Mesenchymal stem cell (in vitro differentiated cells and primary cell): ENCODE measurements at regions not wholly inside any gene's neighbourhood (a gene's known extent, or its start where the extent isn't known, plus 50 kb on each side); places are given as distances from the start of the nearest gene placed in this dataset.

Experiments
- DNase-seq: peaks from one replicate; pipeline ENCODE4 v3.0.0-alpha.2; 2013
- H2AFZ ChIP-seq: one replicate; pipeline ENCODE4 v1.6.1; 2013; ENCODE audit warnings: low read depth, mild to moderate bottlenecking, control low read depth, inconsistent platforms, low read length, moderate library complexity
- H2AK5ac ChIP-seq: 2 replicates; pipeline ENCODE4 v1.6.1; 2013; ENCODE audit warnings: low read length, moderate library complexity, mild to moderate bottlenecking, inconsistent platforms; ENCODE audit not compliant: severe bottlenecking
- H2BK120ac ChIP-seq: one replicate; pipeline ENCODE4 v1.6.1; 2013; ENCODE audit warnings: low read depth, mild to moderate bottlenecking, inconsistent platforms, low read length, moderate library complexity
- H2BK12ac ChIP-seq, 2 experiments: one replicate each; pipeline ENCODE4 v1.6.1; 2013; ENCODE audit warnings: inconsistent platforms in 2 of 2, low read length in 2 of 2, mild to moderate bottlenecking in 2 of 2, moderate library complexity in 2 of 2, control low read depth in 1 of 2
- H2BK15ac ChIP-seq: one replicate; pipeline ENCODE4 v1.6.1; 2013; ENCODE audit warnings: mild to moderate bottlenecking, low read depth, inconsistent platforms; ENCODE audit not compliant: poor library complexity, severe bottlenecking
- H2BK5ac ChIP-seq: 2 replicates; pipeline ENCODE4 v1.6.1; 2013; ENCODE audit warnings: low read depth, mild to moderate bottlenecking, low read length, control low read depth, inconsistent platforms; ENCODE audit not compliant: poor library complexity, severe bottlenecking
- H3K14ac ChIP-seq, 2 experiments: one replicate each; pipeline ENCODE4 v1.6.1; 2013; ENCODE audit warnings: inconsistent platforms in 2 of 2, low read length in 2 of 2, control low read depth in 1 of 2, mild to moderate bottlenecking in 1 of 2, moderate library complexity in 1 of 2
- H3K18ac ChIP-seq, 2 experiments: one replicate each; pipeline ENCODE4 v1.6.1; 2013; ENCODE audit warnings: inconsistent platforms in 2 of 2, low read length in 2 of 2, control low read depth in 1 of 2, low read depth in 1 of 2, mild to moderate bottlenecking in 1 of 2
- H3K23ac ChIP-seq, 2 experiments: one replicate each; pipeline ENCODE4 v1.6.1; 2013; ENCODE audit warnings: inconsistent platforms in 2 of 2, low read length in 2 of 2, mild to moderate bottlenecking in 2 of 2, moderate library complexity in 2 of 2, control low read depth in 1 of 2
- H3K27ac ChIP-seq: 2 replicates; pipeline ENCODE4 v1.5.1; 2013; ENCODE audit warnings: mild to moderate bottlenecking, moderate library complexity, low read length, control low read depth, inconsistent platforms; ENCODE audit not compliant: poor library complexity, severe bottlenecking
- H3K27me3 ChIP-seq, 2 experiments: 2 replicates each; pipeline versions ENCODE4 v1.6.1 to v1.7.0; 2013; ENCODE audit warnings: low read length in 2 of 2, mild to moderate bottlenecking in 2 of 2, moderate library complexity in 2 of 2, control low read depth in 1 of 2, inconsistent platforms in 1 of 2; ENCODE audit not compliant: control insufficient read depth in 1 of 2, insufficient read depth in 1 of 2
- H3K36me3 ChIP-seq, 2 experiments: 2 replicates each; pipeline versions ENCODE4 v1.6.1 to v1.7.0; 2013; ENCODE audit warnings: low read length in 2 of 2, control low read depth in 1 of 2, inconsistent platforms in 1 of 2, low read depth in 1 of 2, mild to moderate bottlenecking in 1 of 2; ENCODE audit not compliant: insufficient read depth in 2 of 2, control insufficient read depth in 1 of 2
- H3K4ac ChIP-seq, 2 experiments: one replicate each; pipeline ENCODE4 v1.6.1; 2013; ENCODE audit warnings: inconsistent platforms in 2 of 2, low read length in 2 of 2, mild to moderate bottlenecking in 2 of 2, moderate library complexity in 2 of 2, control low read depth in 1 of 2, low read depth in 1 of 2
- H3K4me1 ChIP-seq: 2 replicates; pipeline ENCODE4 v1.6.1; 2013; ENCODE audit warnings: low read depth, low read length, control low read depth; ENCODE audit not compliant: control insufficient read depth, insufficient read depth
- H3K4me2 ChIP-seq: 2 replicates; pipeline ENCODE4 v1.6.1; 2013; ENCODE audit warnings: low read length, mild to moderate bottlenecking, inconsistent platforms; ENCODE audit not compliant: poor library complexity, severe bottlenecking
- H3K4me3 ChIP-seq, 2 experiments: 2 replicates each; pipeline versions ENCODE4 v1.5.1 to v1.7.0; 2013; ENCODE audit warnings: low read length in 2 of 2, mild to moderate bottlenecking in 2 of 2, control low read depth in 1 of 2, low read depth in 1 of 2; ENCODE audit not compliant: insufficient read depth in 1 of 2
- H3K79me1 ChIP-seq: replicated peaks from 2 replicates; pipeline ENCODE4 v1.6.1; 2013; ENCODE audit warnings: mild to moderate bottlenecking, control low read depth, low read length, inconsistent platforms; ENCODE audit not compliant: poor library complexity, severe bottlenecking
- H3K9ac ChIP-seq: 2 replicates; pipeline ENCODE4 v1.7.0; 2013; ENCODE audit warnings: mild to moderate bottlenecking, low read length, moderate library complexity
- H3K9me3 ChIP-seq: 2 replicates; pipeline ENCODE4 v1.7.0; 2013; ENCODE audit warnings: mild to moderate bottlenecking, low read length; ENCODE audit not compliant: control insufficient read depth
- H4K8ac ChIP-seq: one replicate; pipeline ENCODE4 v1.6.1; 2013; ENCODE audit warnings: inconsistent platforms, mild to moderate bottlenecking, low read length, moderate library complexity
- H4K91ac ChIP-seq: one replicate; pipeline ENCODE4 v1.6.1; 2013; ENCODE audit warnings: mild to moderate bottlenecking, low read length, inconsistent platforms
- WGBS: methylation state at CpG from one replicate; pipeline ENCODE4 v1.1.7; 2013; ENCODE audit warnings: mixed read lengths; 5-methylcytosine and 5-hydroxymethylcytosine counted together

DNA sequence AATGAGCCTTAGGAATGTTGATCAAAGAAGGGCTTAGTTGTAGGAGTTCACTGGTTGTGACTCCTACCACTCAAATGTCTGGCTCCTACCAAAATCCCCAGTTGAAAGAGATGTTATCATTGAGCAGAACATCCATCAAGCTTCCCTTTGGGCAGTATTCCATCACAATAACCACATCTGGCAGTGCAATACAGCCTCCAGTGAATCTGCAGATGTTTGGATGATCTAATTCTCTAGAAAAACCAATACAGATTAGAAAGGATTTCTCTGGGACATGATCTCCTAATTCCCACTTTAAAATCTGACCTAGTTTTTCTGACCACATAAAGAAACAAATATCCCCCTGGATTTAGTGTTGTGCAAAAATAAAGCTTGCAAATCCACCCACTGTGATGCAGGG, 81.6 kb downstream of the TMEM215 start:
- Histone ChIP-seq H3K4me2 (no peak overlapping the region), H3K79me1 (no peaks in the 10 kb centered on the region), H2BK5ac (no peak overlapping the region), H3K9ac (no peak overlapping the region), H3K36me3 (no peaks in the 10 kb centered on the region), H3K27me3 (peaks cover 0 to 16% of the 10 kb centered on the region in 2 experiments), H4K8ac (no peak overlapping the region), H3K4me1 (no peaks in the 10 kb centered on the region), H2AFZ (no peak overlapping the region), H3K4ac (no peak overlapping the region), H2BK15ac (no peak overlapping the region), H3K4me3 (no peak overlapping the region), H3K18ac (no peak overlapping the region), H2BK120ac (no peak overlapping the region), H2BK12ac (no peak overlapping the region), H2AK5ac (no peak overlapping the region), H3K27ac (no peak overlapping the region), H3K23ac (no peak overlapping the region), H3K9me3 (no peaks in the 10 kb centered on the region), H4K91ac (no peak overlapping the region), H3K14ac (no peak overlapping the region)
- no peak for DNase-seq

GRCh38 chr9:32866273-32866672, 82.9 kb downstream of the TMEM215 start:
- H2AK5ac ChIP-seq = no peak overlapping the region
- no peak overlapping the region for H3K4ac ChIP-seq
- H2AFZ ChIP-seq = no peak overlapping the region
- no peak overlapping the region for H3K27ac ChIP-seq
- H2BK12ac ChIP-seq = no peak overlapping the region
- H3K14ac ChIP-seq = no peak overlapping the region
- H4K91ac ChIP-seq = peak overlapping the region; percentile 39
- no peak for DNase-seq
- H3K79me1 ChIP-seq = no peaks in the 10 kb centered on the region
- no peaks in the 10 kb centered on the region for H3K36me3 ChIP-seq
- no peak overlapping the region for H3K18ac ChIP-seq
- H3K9ac ChIP-seq = no peak overlapping the region
- peaks cover 0 to 16% of the 10 kb centered on the region in 2 experiments for H3K27me3 ChIP-seq
- H4K8ac ChIP-seq = no peak overlapping the region
- no peak overlapping the region for H3K4me2 ChIP-seq
- no peak overlapping the region for H2BK15ac ChIP-seq
- H3K4me3 ChIP-seq = no peak overlapping the region
- H2BK120ac ChIP-seq = no peak overlapping the region
- H3K4me1 ChIP-seq = no peaks in the 10 kb centered on the region
- no peak overlapping the region for H2BK5ac ChIP-seq
- 72% methylated on average over 4 of the region's 4 CpGs for WGBS
- H3K9me3 ChIP-seq = no peaks in the 10 kb centered on the region
- H3K23ac ChIP-seq = no peak overlapping the region

GRCh38 chr9:32867026-32867425, 83.7 kb downstream of the TMEM215 start:
- Histone ChIP-seq H3K79me1 (no peaks in the 10 kb centered on the region), H2BK15ac (no peak overlapping the region), H2AK5ac (no peak overlapping the region), H3K4me1 (no peaks in the 10 kb centered on the region), H2BK12ac (no peak overlapping the region), H4K8ac (no peak overlapping the region), H3K36me3 (no peaks in the 10 kb centered on the region), H3K9ac (no peak overlapping the region), H3K27me3 (peaks cover 0 to 12% of the 10 kb centered on the region in 2 experiments), H3K4me3 (no peak overlapping the region), H3K18ac (no peak overlapping the region), H3K4ac (no peak overlapping the region), H3K14ac (no peak overlapping the region), H3K27ac (no peak overlapping the region), H3K4me2 (no peak overlapping the region), H3K23ac (no peak overlapping the region), H2BK5ac (no peak overlapping the region), H2AFZ (no peak overlapping the region), H2BK120ac (no peak overlapping the region), H4K91ac (no peak overlapping the region), H3K9me3 (no peaks in the 10 kb centered on the region)
- WGBS = no CpG with 5 or more reads among the region's 2 CpGs
- no peak for DNase-seq

DNA sequence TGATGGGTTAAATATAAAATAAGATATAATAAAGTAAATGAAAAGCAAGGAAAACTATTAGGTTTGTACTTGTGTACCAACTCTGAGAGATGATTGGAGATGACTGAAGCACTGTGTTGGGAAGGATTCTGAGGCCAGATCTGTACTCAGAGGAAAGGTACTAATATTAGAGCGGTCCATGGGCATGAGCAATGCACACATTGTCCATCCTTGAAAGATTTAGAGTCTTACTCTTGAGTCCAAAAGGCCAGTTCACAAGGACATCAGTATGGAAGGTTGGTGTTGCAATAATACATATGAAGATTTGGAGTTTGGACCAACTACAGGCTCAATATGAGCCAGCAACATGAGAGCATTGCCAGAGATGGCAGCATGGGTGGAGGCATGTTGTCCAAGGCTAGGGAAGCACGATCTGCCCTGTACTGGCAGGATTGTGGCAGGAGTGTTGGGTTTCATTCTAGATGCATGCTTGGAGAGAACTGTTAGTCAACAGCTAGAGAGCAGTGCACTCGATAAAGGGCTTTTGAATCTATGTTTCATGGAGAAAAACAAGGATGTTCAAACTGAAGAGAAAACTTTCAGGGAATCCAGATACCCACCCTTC, 84.4 kb downstream of the TMEM215 start:
- Histone ChIP-seq H3K4me3 (no peak overlapping the region), H3K79me1 (no peaks in the 10 kb centered on the region), H3K23ac (no peak overlapping the region), H2BK12ac (no peak overlapping the region), H3K4ac (no peak overlapping the region), H3K27me3 (peaks cover 0 to 12% of the 10 kb centered on the region in 2 experiments), H3K4me1 (no peaks in the 10 kb centered on the region), H4K8ac (no peak overlapping the region), H3K14ac (no peak overlapping the region), H2BK120ac (no peak overlapping the region), H3K36me3 (no peaks in the 10 kb centered on the region), H3K9me3 (no peaks in the 10 kb centered on the region), H3K4me2 (no peak overlapping the region), H2AFZ (no peak overlapping the region), H2BK5ac (no peak overlapping the region), H2BK15ac (no peak overlapping the region), H3K27ac (no peak overlapping the region), H4K91ac (no peak overlapping the region), H3K18ac (no peak overlapping the region), H3K9ac (no peak overlapping the region), H2AK5ac (no peak overlapping the region)
- 55% methylated on average over 3 of the region's 3 CpGs for WGBS
- DNase-seq = no peak
